NCI-H2081 (cell line): ENCODE measurements at regions not wholly inside any gene's neighbourhood (a gene's known extent, or its start where the extent isn't known, plus 50 kb on each side); places are given as distances from the start of the nearest gene placed in this dataset.
A peak's percentile ranks its signal among the peaks of the same experiment; 100 is the strongest.
"Not testable (repeated sequence)": the region's sequence is repeated elsewhere in the genome, so short reads cannot be mapped to it uniquely, and the experiment has no call there.

Experiments
- DNase-seq, 2 experiments: peaks; one replicate each; lab custom pipeline; 2025; lab: John Stamatoyannopoulos, UW

DNA sequence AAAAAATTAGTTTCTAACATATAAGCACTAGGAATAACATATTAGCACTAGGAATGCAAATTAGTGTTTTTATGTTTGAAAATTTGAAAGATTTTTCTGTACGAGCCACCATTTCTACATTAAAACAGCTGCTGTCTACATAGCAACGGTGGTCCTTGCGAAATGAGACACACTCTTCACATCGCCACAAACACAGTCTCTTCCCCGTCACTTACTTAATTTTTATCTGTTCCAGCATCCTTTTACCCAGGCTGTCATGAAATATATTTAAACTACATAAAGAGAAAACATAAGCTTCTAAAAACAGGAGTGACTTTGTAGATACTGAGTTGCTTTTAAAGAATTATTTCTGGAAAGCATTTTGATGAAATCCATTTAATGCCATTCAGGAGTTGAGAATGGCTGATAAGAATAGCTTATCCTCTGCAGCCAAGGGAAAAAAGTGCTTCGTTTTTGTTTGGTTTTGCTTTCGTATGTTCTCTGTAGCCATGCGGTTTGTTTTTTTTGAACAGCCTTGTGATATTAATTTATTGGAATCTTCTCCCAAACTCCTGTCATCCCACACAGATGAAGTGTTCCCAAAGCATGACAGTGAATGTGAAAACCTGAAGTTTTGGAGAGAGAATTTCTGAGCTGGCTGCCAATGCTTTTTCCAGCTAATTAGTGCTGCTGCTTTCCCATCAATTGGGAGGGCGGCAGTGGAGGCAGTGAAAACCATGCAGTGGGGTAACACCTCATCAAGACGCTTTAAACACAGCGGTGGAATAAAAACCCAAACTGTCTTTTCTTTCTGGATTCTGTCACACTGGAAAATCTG lies 603.7 kb upstream of the ADARB2 start:
- no peak for DNase-seq

DNA sequence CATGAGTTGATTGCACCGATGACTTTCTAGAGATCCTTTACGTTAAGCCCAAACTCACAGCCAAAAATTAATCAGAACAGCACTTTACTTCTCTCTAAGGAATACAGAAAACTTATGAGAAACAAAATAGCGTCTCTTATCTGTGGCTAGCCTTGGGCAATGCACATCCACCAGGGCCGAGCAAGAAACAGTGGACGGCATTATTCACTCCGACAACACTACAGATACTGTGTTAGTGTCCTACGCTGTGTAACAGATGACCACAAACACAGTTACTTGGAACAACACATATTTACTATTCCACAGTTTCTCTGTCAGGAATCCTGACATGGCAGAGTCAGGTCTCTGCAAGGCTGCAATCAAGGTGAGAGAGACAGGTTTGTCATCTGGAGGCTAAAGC lies 598.3 kb upstream of the ADARB2 start:
- no peak for DNase-seq

DNA sequence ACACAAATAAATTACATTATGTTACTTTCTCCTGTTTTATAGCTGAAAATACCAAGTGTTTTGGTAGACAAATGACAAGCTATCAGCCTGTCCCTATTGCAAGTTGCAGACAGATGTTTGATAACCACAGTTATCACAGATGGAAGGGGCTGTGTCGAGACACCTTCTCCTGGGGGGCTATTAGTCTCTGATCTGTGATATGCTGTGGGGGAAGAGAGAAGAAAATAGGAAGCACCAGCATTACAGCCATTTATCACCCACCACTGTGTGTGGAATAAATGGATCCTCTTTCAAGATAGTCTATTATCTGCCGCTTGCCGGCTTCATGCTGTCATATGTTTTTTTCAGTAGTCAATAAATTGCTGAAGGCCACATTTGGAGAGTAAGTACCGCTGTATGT lies 597.2 kb upstream of the ADARB2 start:
- no peak for DNase-seq

DNA sequence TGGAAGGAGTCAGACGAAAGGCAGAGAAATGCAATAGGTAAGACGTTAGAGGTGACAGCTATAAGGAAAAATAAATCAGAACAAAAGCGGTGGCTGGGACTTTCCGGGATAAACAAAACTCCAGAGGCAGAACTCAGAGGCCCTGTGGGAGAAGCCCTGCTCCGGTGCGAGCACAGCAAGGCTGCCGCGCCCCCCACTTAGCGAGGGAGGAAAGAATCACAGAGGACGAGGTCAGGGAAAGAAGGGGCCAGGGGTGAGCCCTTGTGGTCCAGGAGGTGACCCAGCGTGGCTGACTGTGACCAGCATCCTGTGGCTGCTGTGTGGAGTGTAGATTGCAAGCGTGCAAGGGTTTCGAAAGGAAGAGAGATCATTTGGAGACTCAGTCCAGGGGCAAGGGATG lies 591.8 kb upstream of the ADARB2 start:
- DNase-seq = no peak

DNA sequence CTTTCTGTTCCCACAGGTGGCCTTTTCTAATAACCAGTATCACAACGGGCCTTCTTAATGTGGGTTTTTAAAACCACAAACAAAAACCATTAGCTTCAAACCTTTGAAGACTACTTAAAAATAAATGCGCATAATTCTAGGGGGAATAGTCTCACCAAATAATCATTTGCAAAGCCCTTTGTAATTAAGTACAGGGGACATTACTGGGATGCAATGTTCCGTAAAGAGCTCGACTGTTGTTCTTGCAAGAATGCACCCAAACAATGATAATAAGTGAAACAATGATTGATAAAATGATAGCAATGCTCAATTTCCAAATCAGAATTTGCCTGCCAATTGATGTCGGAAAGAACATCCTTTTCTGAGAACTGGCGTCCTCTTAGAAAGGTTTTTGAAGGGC lies 589.1 kb upstream of the ADARB2 start:
- DNase-seq = no peak

DNA sequence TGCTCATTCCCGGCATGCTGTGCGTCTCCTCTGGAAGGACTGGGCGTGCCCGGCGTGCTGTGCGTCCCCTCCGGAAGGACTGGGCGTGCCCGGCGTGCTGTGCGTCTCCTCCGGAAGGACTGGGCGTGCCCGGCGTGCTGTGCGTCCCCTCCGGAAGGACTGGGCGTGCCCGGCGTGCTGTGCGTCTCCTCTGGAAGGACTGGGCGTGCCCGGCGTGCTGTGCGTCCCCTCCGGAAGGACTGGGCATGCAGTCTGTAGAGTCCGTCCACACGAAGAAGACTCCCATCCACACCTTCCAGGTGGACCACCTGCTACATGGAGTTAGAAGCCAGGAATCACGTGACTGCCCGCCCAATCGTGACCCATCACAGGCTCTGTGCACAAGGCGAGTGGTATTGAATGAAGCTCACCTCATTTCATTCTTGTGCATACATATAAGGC lies 577.7 kb upstream of the ADARB2 start:
- DNase-seq = not testable (repeated sequence)

DNA sequence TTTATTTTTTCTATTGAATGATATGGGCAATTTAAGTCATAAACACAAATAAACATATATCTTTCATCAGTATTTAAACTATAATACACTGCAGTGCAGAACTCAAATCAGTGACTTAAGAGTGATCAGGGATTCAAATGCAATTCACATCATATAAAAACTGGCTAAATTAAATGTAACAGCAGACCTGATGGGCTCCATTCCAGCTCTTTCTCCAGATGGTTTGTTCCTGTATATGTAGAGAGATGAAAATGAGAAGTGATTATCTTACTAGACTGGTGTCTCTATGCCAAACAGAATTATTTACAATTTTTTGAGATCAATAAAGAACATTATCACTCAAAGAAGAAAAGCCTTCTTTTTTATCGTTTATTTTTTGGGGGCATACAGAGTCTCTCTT lies 568.8 kb upstream of the ADARB2 start:
- no peak for DNase-seq

DNA sequence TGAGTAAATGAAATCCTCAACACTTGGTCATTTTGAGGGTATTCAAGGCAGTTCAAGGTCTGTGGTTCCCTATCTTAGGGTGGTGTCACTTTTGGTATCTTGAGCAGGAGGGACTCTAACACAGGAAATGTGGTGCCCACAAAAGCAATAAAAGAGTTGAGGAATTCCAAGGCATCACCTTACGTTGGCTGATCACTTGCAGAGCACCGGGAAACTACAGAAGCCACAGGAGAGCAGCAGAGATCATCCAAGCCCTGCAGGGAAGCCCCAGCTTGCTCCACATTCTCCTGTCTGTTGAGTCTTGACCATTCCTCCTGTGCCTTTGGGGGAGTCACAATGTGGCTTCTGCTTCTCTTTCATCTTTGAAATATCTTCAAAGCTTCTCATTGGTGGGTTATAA lies 565.8 kb upstream of the ADARB2 start:
- no peak for DNase-seq

DNA sequence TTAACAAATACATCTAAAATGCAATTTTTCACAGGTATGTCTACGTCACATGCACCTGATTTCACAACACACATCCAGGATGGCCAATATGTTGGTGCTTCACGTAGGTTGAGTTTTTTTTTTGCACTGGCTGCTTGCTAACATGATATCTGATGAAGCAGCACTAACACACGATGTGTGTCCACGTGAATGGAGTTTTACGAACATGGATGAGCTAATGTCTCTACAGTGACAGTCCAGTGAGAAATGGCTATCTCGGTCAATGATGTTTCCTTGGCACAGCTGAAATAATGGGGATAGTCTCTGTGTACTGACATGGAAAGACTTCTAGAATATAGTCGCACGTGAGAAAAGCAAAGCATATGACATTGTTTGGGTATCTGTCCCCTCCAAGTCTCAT lies 563.9 kb upstream of the ADARB2 start:
- no peak for DNase-seq

DNA sequence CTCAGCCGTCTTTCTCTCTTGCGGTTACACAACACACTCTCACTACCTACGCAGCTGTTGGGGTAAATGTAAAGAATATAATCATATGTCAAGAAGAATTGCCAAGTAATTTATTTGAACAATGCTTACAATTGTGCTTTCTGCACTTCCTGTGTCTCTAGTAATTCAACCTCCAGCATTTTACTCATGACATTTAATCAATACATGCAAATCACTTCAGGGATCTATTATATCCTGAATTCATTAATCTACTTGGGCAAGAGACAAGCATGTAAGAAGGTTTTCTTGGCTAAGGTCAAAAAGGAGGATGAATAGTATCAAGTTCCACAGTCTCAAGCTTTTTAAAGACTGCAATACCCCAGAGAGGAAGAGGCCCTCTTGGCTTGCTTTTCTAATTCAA lies 562.9 kb upstream of the ADARB2 start:
- DNase-seq = peak in 1 of 2 experiments; percentile 44

DNA sequence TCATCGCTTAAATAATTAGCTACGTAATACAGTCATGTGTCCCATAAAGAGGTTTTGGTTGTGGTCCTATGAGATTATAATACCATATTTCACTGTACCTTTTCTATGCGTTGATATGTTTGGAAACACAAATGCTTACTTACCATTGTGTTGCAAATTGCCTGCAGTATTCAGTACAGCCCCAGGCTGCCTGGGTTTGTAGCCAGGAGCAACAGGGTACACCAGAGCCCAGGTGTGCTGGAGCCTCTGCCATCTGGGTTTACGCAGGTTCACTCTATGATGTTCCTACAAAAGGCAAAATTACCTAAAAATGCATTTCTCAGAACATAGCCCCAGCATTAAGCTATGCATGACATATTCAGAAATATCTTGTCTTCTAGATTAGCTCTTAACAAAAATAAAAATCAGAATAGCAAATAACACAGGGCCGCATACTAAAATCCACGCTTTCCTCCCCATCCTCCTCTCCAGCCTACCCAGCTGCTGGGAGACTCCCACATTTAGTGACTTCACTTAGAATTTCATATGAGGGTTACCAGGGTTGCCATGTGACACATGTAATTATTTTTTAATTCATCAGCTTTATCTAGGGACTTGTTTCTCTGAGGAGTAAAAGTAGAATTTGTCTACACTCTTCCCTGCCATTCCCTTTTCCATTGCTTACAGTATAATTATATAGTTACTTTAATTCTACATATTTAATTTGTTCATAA lies 559.0 kb upstream of the ADARB2 start:
- DNase-seq = peak; percentile 59 to 75

DNA sequence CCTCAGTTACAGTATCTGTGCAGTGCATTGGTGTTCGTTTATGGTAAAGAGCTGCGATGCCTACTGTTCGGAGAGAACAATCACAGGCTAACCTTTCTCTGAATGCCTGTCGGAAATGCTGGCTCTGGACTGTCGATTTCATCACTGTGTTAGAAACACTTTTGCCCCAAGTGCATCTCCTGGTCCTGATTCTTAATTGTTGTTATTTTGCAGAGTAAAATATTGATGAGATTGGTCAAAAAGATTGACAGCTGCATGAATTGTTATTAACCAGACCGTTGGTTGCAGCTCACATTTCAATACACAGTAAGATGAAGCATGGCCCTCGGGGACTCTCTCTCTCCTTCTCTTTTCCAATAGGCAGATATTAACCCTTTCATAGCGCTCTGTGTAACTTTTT lies 557.4 kb upstream of the ADARB2 start:
- no peak for DNase-seq

DNA sequence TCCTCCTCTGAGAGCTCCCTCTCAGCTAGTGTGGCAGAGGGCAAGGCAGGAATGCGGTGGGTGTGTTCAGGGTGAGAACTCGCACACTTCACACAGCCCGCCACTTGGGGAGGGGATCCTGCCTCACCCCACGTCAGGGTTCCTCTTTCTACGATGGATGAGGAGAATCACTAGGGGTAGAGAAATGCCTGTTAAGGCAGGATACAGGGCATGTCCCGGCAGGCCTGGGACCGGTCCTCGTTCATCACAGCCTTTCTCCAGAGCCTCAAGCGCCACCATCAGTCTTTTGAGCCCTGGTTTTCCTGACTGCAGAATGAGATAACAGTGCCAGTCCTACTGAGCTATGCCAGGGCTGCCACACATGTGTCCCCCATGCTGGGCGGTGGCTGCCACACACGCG lies 546.7 kb upstream of the ADARB2 start:
- DNase-seq = no peak

DNA sequence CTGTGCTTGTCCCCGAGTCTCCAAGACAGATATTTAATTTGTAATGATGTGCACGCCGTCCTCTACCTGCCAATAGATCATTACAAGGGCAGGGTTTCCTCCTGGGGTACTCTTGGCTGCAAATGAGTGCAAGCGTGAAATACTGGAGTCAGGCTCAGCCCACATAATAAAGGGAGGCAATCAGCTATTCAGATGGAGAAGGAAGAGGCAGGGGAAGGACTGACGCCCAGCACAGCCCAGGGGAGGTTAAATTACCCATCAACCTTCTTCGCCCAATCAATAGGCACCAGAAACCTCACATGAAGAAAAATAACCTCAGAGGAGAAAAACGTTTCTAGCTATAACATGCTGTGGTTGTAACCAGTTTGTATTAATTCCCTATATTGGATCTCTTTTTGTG lies 544.9 kb upstream of the ADARB2 start:
- DNase-seq = no peak

DNA sequence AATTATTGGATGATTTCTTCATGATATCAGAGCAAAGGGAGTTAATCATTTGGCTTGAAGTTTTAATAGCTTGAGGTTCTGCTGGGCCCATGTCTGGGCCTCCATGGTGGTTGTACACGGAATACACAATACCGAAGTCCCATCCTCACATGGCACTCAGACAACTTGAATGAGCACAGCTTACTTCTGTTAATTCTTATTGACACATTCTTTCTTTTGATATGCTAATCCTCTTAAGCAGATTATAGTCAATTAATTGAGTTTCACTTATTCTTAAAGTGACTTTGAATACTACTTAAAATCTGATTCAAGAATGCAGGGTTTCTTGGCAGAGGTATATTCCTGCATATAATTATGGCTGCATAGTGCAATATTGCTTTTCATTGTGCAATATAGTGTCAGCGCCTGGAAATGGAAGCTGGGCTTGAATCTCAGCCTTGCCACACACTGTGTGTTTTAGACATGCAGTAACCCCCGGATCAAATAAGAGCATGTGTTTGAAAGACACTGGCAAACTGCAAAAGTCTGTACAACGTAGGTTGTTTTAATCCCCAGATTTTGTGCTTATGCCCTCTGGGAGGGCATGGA lies 543.5 kb upstream of the ADARB2 start:
- no peak for DNase-seq

DNA sequence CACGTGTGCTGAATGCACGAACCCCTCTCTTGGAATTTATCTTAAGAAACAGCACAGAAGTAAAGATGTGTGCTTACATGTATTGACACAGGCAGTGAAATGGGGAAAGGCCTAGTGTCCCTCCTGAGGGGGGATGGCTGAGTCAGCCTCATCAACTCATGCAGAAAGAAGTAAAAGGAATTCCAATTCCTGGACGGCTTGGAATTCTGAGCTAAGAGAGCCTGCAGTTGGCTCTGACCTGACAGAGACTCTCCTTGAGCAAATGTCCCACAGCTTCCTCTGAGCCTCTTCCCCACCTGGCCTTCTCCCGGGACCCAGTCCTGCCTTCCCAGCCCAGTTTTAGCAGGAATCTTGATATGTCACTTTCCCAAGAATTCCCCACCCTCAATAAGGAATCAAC lies 542.4 kb upstream of the ADARB2 start:
- DNase-seq = no peak

DNA sequence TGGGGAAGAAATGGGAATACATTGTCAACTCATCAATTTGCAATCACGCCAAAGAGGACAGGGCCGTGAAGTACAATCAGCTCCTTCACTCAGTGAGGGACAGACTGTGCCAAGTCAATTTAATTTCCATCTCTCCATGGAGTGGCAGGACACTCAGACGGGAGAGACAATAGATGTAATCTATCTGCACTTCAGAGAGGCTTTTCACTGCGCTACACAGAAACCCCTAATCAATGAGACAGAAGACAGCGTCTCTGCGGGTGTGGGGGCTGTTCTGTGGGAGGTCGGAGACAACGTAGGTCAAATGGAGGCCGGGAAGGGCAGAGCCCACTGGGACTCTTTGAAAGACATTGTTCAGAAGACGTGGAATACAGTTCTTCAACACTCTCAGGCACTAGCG lies 541.0 kb upstream of the ADARB2 start:
- no peak for DNase-seq

DNA sequence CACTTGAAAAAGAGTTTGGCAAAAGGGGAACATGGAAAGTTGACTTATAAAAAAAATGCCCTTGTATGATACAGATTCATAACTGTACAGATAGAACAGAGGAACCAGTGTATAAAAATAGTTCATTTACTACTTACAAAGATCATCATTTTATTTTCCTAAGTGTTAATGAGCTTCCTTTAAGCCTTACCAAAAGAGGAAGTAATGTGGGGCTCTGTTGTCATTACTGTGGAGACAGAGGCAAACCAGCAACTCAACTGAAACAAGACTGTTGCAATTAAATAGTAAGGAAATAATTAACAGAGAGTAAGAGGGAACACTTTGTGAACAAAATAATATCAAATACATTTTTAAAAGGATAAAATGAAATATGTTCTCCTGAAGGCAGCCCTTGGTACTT lies 526.2 kb upstream of the ADARB2 start:
- DNase-seq = no peak

DNA sequence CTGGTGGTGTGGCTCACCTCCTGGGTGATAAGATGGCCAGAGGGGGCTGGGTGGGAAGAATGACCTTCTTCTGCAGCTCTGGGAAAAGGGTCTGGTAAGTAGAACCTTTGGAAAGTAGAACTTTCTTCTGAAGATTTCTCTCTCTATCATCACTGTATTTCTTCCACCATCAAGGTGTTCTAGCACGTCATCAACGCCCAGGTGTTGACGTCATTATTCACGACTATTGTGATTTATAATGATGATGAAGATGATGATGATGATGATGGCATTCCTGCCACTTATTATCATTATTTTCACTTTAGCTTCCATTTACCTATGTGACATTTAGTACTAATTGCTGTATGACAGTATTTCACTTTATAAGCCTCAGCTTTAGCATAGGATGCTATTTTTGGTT lies 525.6 kb upstream of the ADARB2 start:
- DNase-seq = no peak

DNA sequence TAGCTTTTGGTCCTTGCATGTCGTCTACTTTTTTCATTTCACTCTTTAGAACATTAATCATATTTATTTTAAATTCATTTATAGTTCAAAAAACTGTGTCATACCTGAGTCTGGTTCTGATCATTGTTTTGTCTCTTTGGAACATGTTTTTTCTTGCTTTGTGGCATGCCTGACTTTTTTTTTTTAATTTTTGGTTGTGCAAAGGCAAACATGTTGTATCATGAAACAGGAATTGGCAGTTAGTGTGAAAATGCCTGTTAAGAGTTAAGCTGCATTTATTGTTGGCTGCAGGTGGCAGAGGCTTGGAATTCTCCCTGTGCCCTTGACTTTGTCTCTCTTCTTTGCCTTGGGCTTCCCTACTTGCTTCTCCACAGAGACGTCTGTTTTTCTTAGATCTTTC lies 525.0 kb upstream of the ADARB2 start:
- DNase-seq = no peak

DNA sequence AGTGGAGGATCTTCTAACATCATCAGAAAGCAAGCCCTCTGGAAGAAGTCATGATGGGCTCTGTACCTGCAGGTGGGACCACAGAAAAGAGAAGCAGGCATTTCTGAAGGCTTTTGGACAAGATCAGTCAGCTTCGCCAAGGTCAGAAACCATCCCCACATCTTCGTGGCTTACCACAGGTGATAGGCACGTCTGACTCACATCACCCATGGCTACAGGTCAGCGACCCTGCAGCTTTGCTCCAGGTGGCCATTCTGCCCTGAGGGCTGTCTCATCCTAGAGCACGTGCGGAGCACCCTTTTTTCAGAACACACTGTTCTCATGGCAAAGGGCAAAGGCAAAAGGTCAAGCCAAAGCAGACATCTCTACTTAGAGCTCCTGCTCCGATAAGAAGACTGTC lies 518.9 kb upstream of the ADARB2 start:
- no peak for DNase-seq

DNA sequence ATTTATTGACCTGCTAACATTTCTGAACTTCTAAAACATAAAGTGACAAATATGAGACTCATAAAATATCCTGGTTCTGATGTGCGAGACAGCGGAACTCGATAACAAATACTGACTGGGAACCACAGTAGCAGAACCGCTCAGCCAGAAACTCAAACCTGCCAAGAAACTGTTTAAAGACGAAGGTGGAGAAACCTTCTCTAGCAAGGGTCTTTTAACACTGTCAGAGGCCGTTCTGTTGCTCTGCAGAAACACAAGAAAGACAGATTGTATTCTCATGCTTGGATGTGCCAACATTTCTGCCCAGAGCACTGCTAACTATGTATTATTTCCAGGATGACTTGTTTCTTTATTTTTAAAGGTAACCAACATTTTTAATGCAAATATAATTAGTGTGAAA lies 514.8 kb upstream of the ADARB2 start:
- no peak for DNase-seq

DNA sequence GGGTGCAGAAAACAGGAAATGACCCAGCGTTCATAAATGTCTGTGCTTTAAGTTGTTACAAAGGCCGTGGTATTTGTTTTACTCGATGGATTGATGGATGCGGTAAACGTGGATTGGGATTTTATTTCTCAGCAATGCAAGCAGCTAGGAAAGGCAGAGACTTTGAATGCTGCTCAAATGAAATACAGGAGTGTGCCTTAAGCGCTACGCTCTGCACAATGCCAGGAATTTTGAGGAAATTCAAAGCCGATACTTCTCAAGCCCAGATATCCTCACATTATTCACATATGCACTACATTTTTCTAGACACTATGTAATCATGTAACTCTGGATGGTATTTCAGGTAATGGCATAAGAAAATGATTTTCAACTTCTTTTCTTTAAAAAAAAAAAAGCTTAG lies 514.3 kb upstream of the ADARB2 start:
- no peak for DNase-seq
